Keratinocyte (primary cell): ENCODE measurements at regions not wholly inside any gene's neighbourhood (a gene's known extent, or its start where the extent isn't known, plus 50 kb on each side); places are given as distances from the start of the nearest gene placed in this dataset.

Experiments used
- DNase-seq: peaks from one replicate; pipeline ENCODE4 v3.0.0-alpha.2; 2011; ENCODE audit warnings: low read depth, missing footprints, low spot score
- FAIRE-seq: peaks from 2 replicates; lab custom pipeline; 2011; peaks lifted over from hg19 to GRCh38; lab: Jason Lieb, UNC
- H2AFZ ChIP-seq: 2 replicates; pipeline ENCODE4 v1.6.0; 2012; ENCODE audit warnings: low read length, control low read depth, inconsistent platforms; ENCODE audit not compliant: control insufficient read depth
- H3K27ac ChIP-seq: 2 replicates; pipeline ENCODE4 v1.5.1; 2011; ENCODE audit warnings: low read length; ENCODE audit not compliant: control insufficient read depth, insufficient read depth
- H3K27me3 ChIP-seq: 3 replicates; pipeline ENCODE4 v1.6.0; 2011; ENCODE audit warnings: low read length; ENCODE audit not compliant: control insufficient read depth, insufficient read depth; ENCODE audit errors: extremely low read depth
- H3K36me3 ChIP-seq, 2 experiments: 2 replicates in 1 of 2; 3 replicates in 1 of 2; pipeline ENCODE4 v1.5.1; 2011; ENCODE audit warnings: low read length in 2 of 2, mild to moderate bottlenecking in 1 of 2; ENCODE audit not compliant: control insufficient read depth in 2 of 2, insufficient read depth in 2 of 2; ENCODE audit errors: extremely low read depth in 1 of 2
- H3K4me1 ChIP-seq: 3 replicates; pipeline ENCODE4 v1.5.1; 2011; ENCODE audit warnings: low read length; ENCODE audit not compliant: control insufficient read depth, insufficient read depth; ENCODE audit errors: extremely low read depth
- H3K4me2 ChIP-seq: 3 replicates; pipeline ENCODE4 v1.6.0; 2011; ENCODE audit warnings: low read depth, low read length; ENCODE audit not compliant: control insufficient read depth, insufficient read depth; ENCODE audit errors: extremely low read depth
- H3K4me3 ChIP-seq, 3 experiments: fragments of 200-600 bp in 1 of 3; sonication (generic) in 1 of 3; 2 replicates in 2 of 3; 3 replicates in 1 of 3; pipeline ENCODE4 v1.5.1; 2011 to 2016; ENCODE audit warnings: low read length in 3 of 3, mild to moderate bottlenecking in 3 of 3, control low read depth in 2 of 3, inconsistent platforms in 1 of 3, low read depth in 1 of 3, mixed read lengths in 1 of 3, mixed run types in 1 of 3, moderate library complexity in 1 of 3; ENCODE audit not compliant: control insufficient read depth in 2 of 3, insufficient read depth in 2 of 3; ENCODE audit errors: extremely low read depth in 1 of 3
- H3K79me2 ChIP-seq: 2 replicates; pipeline ENCODE4 v1.6.0; 2012; ENCODE audit warnings: low read length; ENCODE audit not compliant: control insufficient read depth, insufficient read depth
- H3K9ac ChIP-seq: 3 replicates; pipeline ENCODE4 v1.6.0; 2011; ENCODE audit warnings: low read length; ENCODE audit not compliant: control insufficient read depth, insufficient read depth; ENCODE audit errors: extremely low read depth
- H3K9me1 ChIP-seq: 3 replicates; pipeline ENCODE4 v1.6.0; 2011; ENCODE audit warnings: low read length; ENCODE audit not compliant: control insufficient read depth, insufficient read depth; ENCODE audit errors: extremely low read depth
- H3K9me3 ChIP-seq: 2 replicates; pipeline ENCODE4 v1.5.1; 2012; ENCODE audit warnings: low read depth, low read length; ENCODE audit not compliant: control insufficient read depth
- H4K20me1 ChIP-seq: 3 replicates; pipeline ENCODE4 v1.6.0; 2011; ENCODE audit warnings: low read length; ENCODE audit not compliant: control insufficient read depth, insufficient read depth; ENCODE audit errors: extremely low read depth
- CTCF ChIP-seq, 3 experiments: IDR thresholded peaks in 1 of 3; conservative IDR thresholded peaks in 1 of 3; optimal IDR thresholded peaks in 1 of 3; 2 replicates in 2 of 3; 3 replicates in 1 of 3; pipeline versions ENCODE3 to v1.5.1; 2011; ENCODE audit warnings: low read length in 3 of 3, mild to moderate bottlenecking in 3 of 3, moderate library complexity in 2 of 3, control low read depth in 1 of 3, inconsistent platforms in 1 of 3; ENCODE audit not compliant: insufficient read depth in 2 of 3; ENCODE audit errors: extremely low read depth in 1 of 3
- EZH2 ChIP-seq: IDR thresholded peaks from one replicate; pipeline ENCODE4 v1.6.1; 2012; ENCODE audit warnings: inconsistent platforms, mild to moderate bottlenecking, low read length, moderate library complexity
- dilution Hi-C: fragments of 300-500 bp; cut with MboI; formaldehyde crosslinking; loops from one replicate; pipeline ENCODE4 v1.7.0; 2020; ENCODE audit warnings: low sequenced_read_pairs; ENCODE audit not compliant: extremely low pct_ligation_motif_present

- no peak for TF ChIP-seq CTCF (optimal IDR thresholded peaks at IDR 0.05 in 1 of 3, IDR thresholded peaks at IDR 0.05 in 1 of 3, conservative IDR thresholded peaks at IDR 0.05 in 1 of 3; ENCODE audit: extremely low read depth in 1 of 3, insufficient read depth in 2 of 3, low read length in 3 of 3)
- no peak for TF ChIP-seq EZH2
- H3K9me3 ChIP-seq, result no peaks in the 10 kb centered on the region
- no peak overlapping the region for H3K27ac ChIP-seq
- no peaks in the 10 kb centered on the region for H3K9me1 ChIP-seq
- H3K9ac ChIP-seq, result no peak overlapping the region
- dilution Hi-C loops, result no loop called here
- H3K4me2 ChIP-seq, result no peak overlapping the region
- H4K20me1 ChIP-seq, result no peaks in the 10 kb centered on the region
- H3K4me3 ChIP-seq, result no peak overlapping the region
- H3K36me3 ChIP-seq, result no peaks in the 10 kb centered on the region
- H2AFZ ChIP-seq, result no peak overlapping the region
- FAIRE-seq (no peak), DNase-seq (no peak)
- no peaks in the 10 kb centered on the region for H3K4me1 ChIP-seq
- H3K27me3 ChIP-seq, result no peaks in the 10 kb centered on the region
- no peaks in the 10 kb centered on the region for H3K79me2 ChIP-seq
These were observed 397.9 kb downstream of the TFEC start for GRCh38 chr7:115632636-115633035.

GRCh38 chr7:115631782-115632181 is 398.8 kb downstream of the TFEC start:
- no peak for FAIRE-seq
- DNase-seq, result no peak
- no peaks in the 10 kb centered on the region for H3K9me1 ChIP-seq
- no peaks in the 10 kb centered on the region for H3K9me3 ChIP-seq
- no peaks in the 10 kb centered on the region for H3K4me1 ChIP-seq
- H3K9ac ChIP-seq, result no peak overlapping the region
- dilution Hi-C loops, result no loop called here
- no peaks in the 10 kb centered on the region for H3K36me3 ChIP-seq
- no peak overlapping the region for H2AFZ ChIP-seq
- no peak overlapping the region for H3K27ac ChIP-seq
- no peaks in the 10 kb centered on the region for H3K79me2 ChIP-seq
- no peak for TF ChIP-seq CTCF (optimal IDR thresholded peaks at IDR 0.05 in 1 of 3, IDR thresholded peaks at IDR 0.05 in 1 of 3, conservative IDR thresholded peaks at IDR 0.05 in 1 of 3; ENCODE audit: extremely low read depth in 1 of 3, insufficient read depth in 2 of 3, low read length in 3 of 3)
- no peak for TF ChIP-seq EZH2
- no peaks in the 10 kb centered on the region for H4K20me1 ChIP-seq
- no peak overlapping the region for H3K4me2 ChIP-seq
- H3K4me3 ChIP-seq, result no peak overlapping the region
- H3K27me3 ChIP-seq, result no peaks in the 10 kb centered on the region
